ENCODE measurements at regions not wholly inside any gene's neighbourhood (a gene's known extent, or its start where the extent isn't known, plus 50 kb on each side); places are given as distances from the start of the nearest gene placed in this dataset.

GRCh38 chr6:68372991-68373390 is 262.1 kb upstream of the ADGRB3 start:
- no peak for DNase-seq

- DNase-seq = no peak
These were observed 266.2 kb upstream of the ADGRB3 start for GRCh38 chr6:68368845-68369244.

GRCh38 chr6:68364271-68364805 is 270.7 kb upstream of the ADGRB3 start:
- DNase-seq = no peak

- peak; percentile 42 to 60 for DNase-seq
These were observed 291.2 kb upstream of the ADGRB3 start for GRCh38 chr6:68343901-68344300.

- no peak for DNase-seq
These were observed 292.8 kb upstream of the ADGRB3 start for GRCh38 chr6:68342286-68342685.

- DNase-seq = no peak
These were observed 295.5 kb upstream of the ADGRB3 start for GRCh38 chr6:68339488-68340131.

- no peak for DNase-seq
These were observed 301.6 kb upstream of the ADGRB3 start for GRCh38 chr6:68333442-68333841.

GRCh38 chr6:68328156-68328555 is 306.9 kb upstream of the ADGRB3 start:
- DNase-seq = no peak

- DNase-seq = no peak
These were observed 308.3 kb upstream of the ADGRB3 start for GRCh38 chr6:68326762-68327161.

- DNase-seq = no peak
These were observed 317.7 kb upstream of the ADGRB3 start for GRCh38 chr6:68317366-68317765.

GRCh38 chr6:68313911-68314310 is 321.2 kb upstream of the ADGRB3 start:
- no peak for DNase-seq

- no peak for DNase-seq
These were observed 327.8 kb upstream of the ADGRB3 start for GRCh38 chr6:68307301-68307700.

- DNase-seq = no peak
These were observed 339.0 kb upstream of the ADGRB3 start for GRCh38 chr6:68296126-68296525.

GRCh38 chr6:68282646-68283045 is 352.4 kb upstream of the ADGRB3 start:
- DNase-seq = no peak

GRCh38 chr6:68279793-68280557 is 355.1 kb upstream of the ADGRB3 start:
- no peak for DNase-seq

GRCh38 chr6:68273297-68273696 is 361.8 kb upstream of the ADGRB3 start:
- no peak for DNase-seq

GRCh38 chr6:68256391-68256790 is 378.7 kb upstream of the ADGRB3 start:
- DNase-seq = no peak

GRCh38 chr6:68252632-68253031 is 382.4 kb upstream of the ADGRB3 start:
- no peak for DNase-seq

GRCh38 chr6:68247782-68248181 is 387.3 kb upstream of the ADGRB3 start:
- DNase-seq = no peak

- DNase-seq = no peak
These were observed 394.4 kb upstream of the ADGRB3 start for GRCh38 chr6:68240726-68241125.

GRCh38 chr6:68239034-68239433 is 396.0 kb upstream of the ADGRB3 start:
- DNase-seq = no peak

- DNase-seq = no peak
These were observed 396.9 kb upstream of the ADGRB3 start for GRCh38 chr6:68238097-68238601.

- no peak for DNase-seq
These were observed 397.9 kb upstream of the ADGRB3 start for GRCh38 chr6:68237205-68237604.

- no peak for DNase-seq
These were observed 399.7 kb upstream of the ADGRB3 start for GRCh38 chr6:68235326-68235784.
